NCI-H2107 treated with DMSO at 0.1 percent for 48 hours (cell line): ENCODE measurements at regions not wholly inside any gene's neighbourhood (a gene's known extent, or its start where the extent isn't known, plus 50 kb on each side); places are given as distances from the start of the nearest gene placed in this dataset.

Source experiments
- DNase-seq: peaks from one replicate; lab custom pipeline; 2025; ENCODE audit not compliant: unreplicated experiment; lab: John Stamatoyannopoulos, UW

- DNase-seq: no peak
These were observed 162.5 kb downstream of the GASK1B start for GRCh38 chr4:158010361-158010760.

GRCh38 chr4:158008551-158009218 lies 164.1 kb downstream of the GASK1B start:
- no peak for DNase-seq

- DNase-seq: no peak
These were observed 165.3 kb downstream of the GASK1B start for GRCh38 chr4:158007566-158007965.

- no peak for DNase-seq
These were observed 165.8 kb downstream of the GASK1B start for GRCh38 chr4:158006990-158007389.

GRCh38 chr4:158005021-158005420 lies 167.8 kb downstream of the GASK1B start:
- DNase-seq: no peak

- no peak for DNase-seq
These were observed 168.7 kb downstream of the GASK1B start for GRCh38 chr4:158004101-158004500.

- no peak for DNase-seq
These were observed 169.6 kb downstream of the GASK1B start for GRCh38 chr4:158003212-158003611.

GRCh38 chr4:158002173-158002572 lies 170.7 kb downstream of the GASK1B start:
- DNase-seq: no peak

- DNase-seq: no peak
These were observed 171.1 kb downstream of the GASK1B start for GRCh38 chr4:158001756-158002155.

- no peak for DNase-seq
These were observed 173.1 kb downstream of the GASK1B start for GRCh38 chr4:157999723-158000122.

GRCh38 chr4:157997296-157997695 lies 175.5 kb downstream of the GASK1B start:
- DNase-seq: no peak

GRCh38 chr4:157996061-157997028 lies 176.5 kb downstream of the GASK1B start:
- no peak for DNase-seq

- no peak for DNase-seq
These were observed 178.0 kb downstream of the GASK1B start for GRCh38 chr4:157994863-157995262.

GRCh38 chr4:157992948-157993839 lies 179.6 kb downstream of the GASK1B start:
- DNase-seq: no peak

GRCh38 chr4:157992038-157992705 lies 180.7 kb downstream of the GASK1B start:
- no peak for DNase-seq

GRCh38 chr4:157988641-157989040 lies 184.2 kb downstream of the GASK1B start:
- DNase-seq: no peak

GRCh38 chr4:157984285-157984911 lies 188.4 kb downstream of the GASK1B start:
- no peak for DNase-seq

GRCh38 chr4:157983300-157983699 lies 189.5 kb downstream of the GASK1B start:
- no peak for DNase-seq

- no peak for DNase-seq
These were observed 192.7 kb downstream of the GASK1B start for GRCh38 chr4:157980158-157980557.

GRCh38 chr4:157978680-157979361 lies 194.0 kb downstream of the GASK1B start:
- DNase-seq: peak; percentile 55
